ENCODE measurements at regions not wholly inside any gene's neighbourhood (a gene's known extent, or its start where the extent isn't known, plus 50 kb on each side); places are given as distances from the start of the nearest gene placed in this dataset.
A peak's percentile ranks its signal among the peaks of the same experiment; 100 is the strongest.

DNA sequence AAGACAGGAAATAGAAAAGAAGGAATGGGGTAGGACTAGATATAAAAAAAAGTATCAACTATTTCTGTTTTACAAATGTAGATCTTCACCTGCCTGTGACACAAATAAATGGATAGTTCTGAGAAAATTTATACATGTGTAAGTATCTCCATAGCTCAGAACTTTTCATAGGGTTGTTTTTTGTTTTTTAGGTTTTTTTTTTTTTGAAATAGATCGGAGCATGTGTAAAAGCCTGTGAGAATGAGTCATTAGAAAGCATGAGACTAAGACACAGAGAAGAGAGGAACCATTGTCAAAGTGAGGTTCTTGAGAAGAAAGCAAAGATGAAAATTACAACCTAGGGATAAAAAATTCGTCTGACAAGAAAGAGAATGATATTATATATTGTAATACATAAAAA, 481.6 kb downstream of the PABPC4L start:
- H3K27me3 ChIP-seq (ENCODE audit: control insufficient read depth, insufficient read depth, low read length) = no peaks in the 10 kb centered on the region
- DNase-seq (ENCODE audit: low read depth in 4 of 6, low spot score in 6 of 6) = no peak
- no peaks in the 10 kb centered on the region for H3K36me3 ChIP-seq (ENCODE audit: control insufficient read depth, insufficient read depth, low read length)
- no peaks in the 10 kb centered on the region for H3K9me3 ChIP-seq (ENCODE audit: control insufficient read depth, insufficient read depth, low read length)
- no peak overlapping the region for H3K27ac ChIP-seq (ENCODE audit: low read depth, low read length)
- no peak overlapping the region for H3K4me3 ChIP-seq (ENCODE audit: low read depth, low read length)
- no CpG with 5 or more reads among the region's 2 CpGs for WGBS (ENCODE audit: insufficient coverage)
- no peaks in the 10 kb centered on the region for H3K4me1 ChIP-seq (ENCODE audit: control insufficient read depth, insufficient read depth, low read length)

DNA sequence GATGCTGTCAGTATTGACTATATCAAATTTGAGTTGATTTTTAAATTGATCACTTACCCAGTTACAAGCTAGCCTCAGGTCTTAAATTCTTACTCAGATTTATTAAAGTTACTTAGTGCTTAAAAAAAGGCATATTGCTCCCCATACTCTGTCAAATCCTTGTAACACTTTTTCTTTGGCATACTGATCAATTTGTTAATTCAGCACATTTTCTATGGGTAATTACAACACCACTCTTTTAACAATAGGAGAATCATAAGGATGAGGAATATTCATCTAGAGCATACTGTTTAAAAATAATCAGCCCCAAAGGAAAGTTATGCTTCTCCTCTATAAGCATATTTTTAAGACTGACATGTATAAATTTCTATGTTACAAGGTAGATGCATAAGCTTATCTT, 482.5 kb downstream of the PABPC4L start:
- Histone ChIP-seq H3K4me1 (ENCODE audit: control insufficient read depth, insufficient read depth, low read length) (no peaks in the 10 kb centered on the region), H3K36me3 (ENCODE audit: control insufficient read depth, insufficient read depth, low read length) (no peaks in the 10 kb centered on the region)
- no peak for DNase-seq (ENCODE audit: low read depth in 4 of 6, low spot score in 6 of 6)

DNA sequence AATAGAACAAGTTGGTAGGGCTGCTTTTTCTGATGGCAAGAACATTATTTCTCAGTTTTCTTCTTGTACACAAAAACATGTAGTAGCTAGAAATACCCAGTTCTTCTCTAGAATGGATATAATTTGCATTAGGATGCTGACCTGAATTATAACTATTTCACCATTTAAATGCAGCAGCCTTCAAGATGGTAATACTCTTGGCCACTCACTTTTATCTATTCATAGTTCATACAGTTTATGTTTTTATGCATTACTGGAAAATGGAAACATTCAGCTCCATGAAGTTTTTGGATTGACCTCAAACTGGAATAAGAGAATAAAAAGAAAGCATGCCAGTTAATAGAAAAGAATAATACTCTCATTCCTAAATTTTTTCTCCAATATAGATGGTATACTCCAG, 487.4 kb downstream of the PABPC4L start:
- H3K9me3 ChIP-seq (ENCODE audit: control insufficient read depth, insufficient read depth, low read length) = peaks cover 2% of the 10 kb centered on the region
- H3K4me3 ChIP-seq (ENCODE audit: low read depth, low read length) = no peak overlapping the region
- H3K27ac ChIP-seq (ENCODE audit: low read depth, low read length) = no peak overlapping the region
- H3K36me3 ChIP-seq (ENCODE audit: control insufficient read depth, insufficient read depth, low read length) = no peaks in the 10 kb centered on the region
- DNase-seq (ENCODE audit: low read depth in 4 of 6, low spot score in 6 of 6) = peak in 1 of 6 donors; percentile 1
- H3K27me3 ChIP-seq (ENCODE audit: control insufficient read depth, insufficient read depth, low read length) = no peaks in the 10 kb centered on the region
- no peaks in the 10 kb centered on the region for H3K4me1 ChIP-seq (ENCODE audit: control insufficient read depth, insufficient read depth, low read length)

More for the DNA sequence above, 482.5 kb downstream of the PABPC4L start:
- H3K9me3 ChIP-seq (ENCODE audit: control insufficient read depth, insufficient read depth, low read length) = no peaks in the 10 kb centered on the region
- no peak overlapping the region for H3K27ac ChIP-seq (ENCODE audit: low read depth, low read length)
- H3K27me3 ChIP-seq (ENCODE audit: control insufficient read depth, insufficient read depth, low read length) = no peaks in the 10 kb centered on the region
- H3K4me3 ChIP-seq (ENCODE audit: low read depth, low read length) = no peak overlapping the region

DNA sequence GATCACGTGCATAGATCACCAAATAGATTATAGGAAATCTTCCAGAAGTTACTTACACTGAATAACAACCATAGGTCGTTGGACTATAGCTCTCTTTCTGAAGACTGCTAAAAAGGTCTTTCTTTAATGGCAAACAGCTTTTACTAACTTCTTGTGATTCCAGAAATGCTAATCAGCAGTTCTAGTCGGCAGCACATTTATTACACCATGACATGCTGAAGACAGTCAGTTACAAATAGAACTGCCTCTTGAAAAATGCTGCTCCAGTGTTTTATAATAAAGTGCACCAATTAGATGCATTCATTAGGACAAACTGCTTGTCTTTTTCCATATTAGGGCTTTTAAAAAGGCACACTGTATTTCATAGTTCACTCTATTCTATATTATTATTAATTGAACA, 488.2 kb downstream of the PABPC4L start:
- H3K27ac ChIP-seq (ENCODE audit: low read depth, low read length) = no peak overlapping the region
- peaks cover 2% of the 10 kb centered on the region for H3K9me3 ChIP-seq (ENCODE audit: control insufficient read depth, insufficient read depth, low read length)
- H3K4me3 ChIP-seq (ENCODE audit: low read depth, low read length) = no peak overlapping the region
- peak in 3 of 6 donors; percentile 9 to 37 (median 32) for DNase-seq (ENCODE audit: low read depth in 4 of 6, low spot score in 6 of 6)
- H3K27me3 ChIP-seq (ENCODE audit: control insufficient read depth, insufficient read depth, low read length) = no peaks in the 10 kb centered on the region
- no peaks in the 10 kb centered on the region for H3K4me1 ChIP-seq (ENCODE audit: control insufficient read depth, insufficient read depth, low read length)
- no peaks in the 10 kb centered on the region for H3K36me3 ChIP-seq (ENCODE audit: control insufficient read depth, insufficient read depth, low read length)
- WGBS (ENCODE audit: insufficient coverage) = 60% methylated on average over 1 of the region's 3 CpGs

DNA sequence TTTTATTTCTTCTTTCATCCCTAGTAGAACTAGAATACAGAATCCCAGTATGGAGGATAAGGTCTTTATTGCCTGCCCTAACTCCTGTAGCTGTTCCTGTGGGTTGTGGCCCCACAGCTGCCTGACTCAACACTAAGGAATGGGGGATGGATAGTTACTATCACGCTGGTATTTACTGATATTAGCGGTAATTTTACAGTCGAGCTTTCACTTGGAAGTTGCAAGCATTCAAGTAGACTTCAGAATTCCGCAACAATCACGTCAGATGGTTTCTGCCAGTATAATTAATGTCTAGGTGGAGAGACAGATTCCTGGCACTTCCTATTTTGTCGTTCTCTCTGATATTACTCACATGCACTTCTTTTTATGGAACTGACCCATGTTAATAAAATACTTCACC, 489.8 kb downstream of the PABPC4L start:
- no peak for DNase-seq (ENCODE audit: low read depth in 4 of 6, low spot score in 6 of 6)

DNA sequence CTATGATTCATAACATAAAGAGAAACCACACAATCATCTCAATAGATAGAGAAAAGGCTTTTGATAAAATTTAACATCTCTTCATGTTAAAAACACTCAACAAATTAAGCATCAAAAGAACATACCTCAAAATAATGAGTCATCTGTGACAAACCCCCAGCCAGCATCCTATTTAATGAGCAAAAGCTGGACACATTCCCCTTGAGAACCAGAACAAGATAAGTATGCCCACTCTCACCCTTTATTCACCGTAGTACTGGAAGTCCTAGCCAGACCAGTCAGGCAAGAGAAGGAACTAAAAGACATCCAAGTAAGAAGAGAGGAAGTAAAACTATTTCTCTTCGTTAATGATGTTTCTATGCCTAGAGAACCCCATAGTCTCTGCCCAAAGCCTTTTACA, 507.2 kb downstream of the PABPC4L start:
- no peak for DNase-seq (ENCODE audit: low read depth in 4 of 6, low spot score in 6 of 6)
- no peaks in the 10 kb centered on the region for H3K27me3 ChIP-seq (ENCODE audit: control insufficient read depth, insufficient read depth, low read length)
- H3K4me3 ChIP-seq (ENCODE audit: low read depth, low read length) = no peak overlapping the region
- no peak overlapping the region for H3K27ac ChIP-seq (ENCODE audit: low read depth, low read length)
- WGBS (ENCODE audit: insufficient coverage) = no CpG with 5 or more reads among the region's 2 CpGs
- no peaks in the 10 kb centered on the region for H3K36me3 ChIP-seq (ENCODE audit: control insufficient read depth, insufficient read depth, low read length)
- H3K9me3 ChIP-seq (ENCODE audit: control insufficient read depth, insufficient read depth, low read length) = no peaks in the 10 kb centered on the region
- H3K4me1 ChIP-seq (ENCODE audit: control insufficient read depth, insufficient read depth, low read length) = no peaks in the 10 kb centered on the region

More for the DNA sequence above, 489.8 kb downstream of the PABPC4L start:
- Histone ChIP-seq H3K9me3 (ENCODE audit: control insufficient read depth, insufficient read depth, low read length) (peaks cover 4% of the 10 kb centered on the region), H3K4me1 (ENCODE audit: control insufficient read depth, insufficient read depth, low read length) (no peaks in the 10 kb centered on the region), H3K4me3 (ENCODE audit: low read depth, low read length) (no peak overlapping the region), H3K27me3 (ENCODE audit: control insufficient read depth, insufficient read depth, low read length) (no peaks in the 10 kb centered on the region), H3K27ac (ENCODE audit: low read depth, low read length) (no peak overlapping the region), H3K36me3 (ENCODE audit: control insufficient read depth, insufficient read depth, low read length) (no peaks in the 10 kb centered on the region)
- no CpG with 5 or more reads among the region's 6 CpGs for WGBS (ENCODE audit: insufficient coverage)

DNA sequence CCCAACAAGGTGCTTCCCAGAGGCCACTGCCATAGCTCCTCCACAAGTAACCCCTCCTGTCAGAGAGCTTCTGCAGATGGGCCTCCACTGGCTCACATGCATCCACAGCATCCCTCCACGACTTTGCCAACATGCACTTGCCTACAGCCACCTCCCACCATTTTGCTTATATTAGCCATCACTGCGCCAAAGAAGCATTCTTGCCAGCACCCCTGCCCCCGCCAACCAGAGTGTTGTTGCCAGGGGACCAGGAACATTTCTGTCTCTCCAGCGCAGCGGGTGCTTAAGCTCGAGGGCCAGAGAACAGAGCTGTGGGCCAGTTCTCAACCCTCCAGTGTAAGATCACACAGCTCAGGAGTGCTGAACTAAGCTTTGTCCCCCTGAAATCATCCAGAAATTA, 517.6 kb downstream of the PABPC4L start:
- H3K27me3 ChIP-seq (ENCODE audit: control insufficient read depth, insufficient read depth, low read length) = no peaks in the 10 kb centered on the region
- DNase-seq (ENCODE audit: low read depth in 4 of 6, low spot score in 6 of 6) = no peak
- H3K4me3 ChIP-seq (ENCODE audit: low read depth, low read length) = no peak overlapping the region
- 90% methylated on average over 6 of the region's 6 CpGs for WGBS (ENCODE audit: insufficient coverage)
- H3K36me3 ChIP-seq (ENCODE audit: control insufficient read depth, insufficient read depth, low read length) = no peaks in the 10 kb centered on the region
- no peaks in the 10 kb centered on the region for H3K9me3 ChIP-seq (ENCODE audit: control insufficient read depth, insufficient read depth, low read length)
- no peak overlapping the region for H3K27ac ChIP-seq (ENCODE audit: low read depth, low read length)
- H3K4me1 ChIP-seq (ENCODE audit: control insufficient read depth, insufficient read depth, low read length) = no peaks in the 10 kb centered on the region

DNA sequence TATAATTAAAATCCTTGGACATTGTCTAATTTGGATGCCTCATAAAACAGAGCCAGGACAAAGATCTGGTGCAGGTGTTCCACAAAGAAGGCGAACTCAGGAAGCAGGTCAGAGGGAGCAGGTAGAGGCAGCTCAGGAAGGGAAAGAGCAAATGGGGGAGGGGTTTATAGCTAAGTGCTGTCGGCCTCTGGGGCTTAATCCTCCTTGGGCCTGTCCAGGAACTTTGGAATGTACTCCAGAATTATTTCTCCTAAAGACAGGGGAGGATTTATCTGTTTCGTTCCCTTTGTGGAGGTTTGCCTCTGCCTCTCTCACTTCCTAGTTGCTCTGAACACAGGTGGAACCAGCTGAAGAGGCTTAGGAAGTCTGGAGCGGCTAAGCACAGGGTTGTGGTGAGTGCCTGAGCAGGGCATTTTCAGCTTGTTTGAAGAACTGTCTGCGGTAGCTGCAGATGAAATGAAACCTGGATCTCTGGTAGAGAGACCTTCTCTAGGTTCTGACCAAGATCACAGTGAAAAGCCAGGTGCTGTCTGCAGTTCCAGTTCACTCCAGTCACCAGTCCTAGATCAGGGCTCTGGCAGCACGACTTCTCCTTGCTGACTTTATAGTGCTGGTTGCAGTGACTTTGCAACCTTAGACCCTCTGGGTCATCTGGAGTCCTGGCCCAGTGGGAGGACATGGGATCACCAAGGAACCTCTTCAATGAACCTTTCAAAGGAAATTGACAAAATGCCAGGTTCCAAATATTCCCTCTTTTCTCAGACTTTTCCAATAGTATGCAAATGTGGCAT, 519.2 kb downstream of the PCDH10 start:
- Histone ChIP-seq H3K4me1 (ENCODE audit: control insufficient read depth, insufficient read depth, low read length) (no peaks in the 10 kb centered on the region), H3K9me3 (ENCODE audit: control insufficient read depth, insufficient read depth, low read length) (no peaks in the 10 kb centered on the region), H3K36me3 (ENCODE audit: control insufficient read depth, insufficient read depth, low read length) (no peaks in the 10 kb centered on the region), H3K27ac (ENCODE audit: low read depth, low read length) (no peak overlapping the region), H3K27me3 (ENCODE audit: control insufficient read depth, insufficient read depth, low read length) (no peaks in the 10 kb centered on the region), H3K4me3 (ENCODE audit: low read depth, low read length) (no peak overlapping the region)
- no peak for DNase-seq (ENCODE audit: low read depth in 4 of 6, low spot score in 6 of 6)
- 86% methylated on average over 5 of the region's 6 CpGs for WGBS (ENCODE audit: insufficient coverage)

DNA sequence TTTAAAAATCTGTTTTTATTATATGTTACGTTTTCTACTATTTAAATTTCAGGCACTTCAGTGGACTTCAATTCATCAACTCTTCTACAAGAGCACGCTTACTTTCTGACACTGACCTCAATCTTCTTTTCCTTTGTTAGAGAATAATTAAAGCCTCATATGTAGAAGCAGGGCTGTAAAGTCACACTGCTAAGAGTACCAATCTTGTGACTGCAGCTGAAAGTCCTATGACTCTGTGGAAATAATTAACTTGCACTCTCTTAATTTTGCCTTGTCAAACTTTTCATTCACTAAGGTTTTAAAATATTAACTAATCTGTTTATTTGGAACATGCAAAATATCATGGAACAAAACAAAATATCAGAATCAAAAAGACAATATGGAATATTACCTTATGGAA, 498.1 kb downstream of the PCDH10 start:
- no CpG with 5 or more reads among the region's 2 CpGs for WGBS (ENCODE audit: insufficient coverage)

DNA sequence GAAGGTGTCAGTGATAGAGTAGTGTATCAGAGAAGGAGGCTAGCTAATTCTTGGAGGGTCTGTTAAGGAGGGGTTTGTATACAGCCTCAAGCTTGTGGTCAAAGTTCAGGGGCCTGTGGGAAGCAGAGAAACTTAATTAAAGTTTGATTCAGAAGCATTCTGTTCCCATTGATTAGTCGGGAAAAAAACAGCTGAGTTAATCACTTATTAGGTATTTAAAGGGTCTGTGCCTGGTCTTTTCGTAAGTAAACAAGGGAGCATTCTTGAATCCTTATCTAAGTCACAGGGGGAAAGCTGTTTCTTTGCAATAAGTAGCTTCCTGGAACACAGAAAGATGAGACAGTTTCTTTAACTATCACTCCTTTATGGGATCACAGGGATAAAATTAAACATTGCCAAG, 492.1 kb downstream of the PCDH10 start:
- Histone ChIP-seq H3K27me3 (ENCODE audit: control insufficient read depth, insufficient read depth, low read length) (no peaks in the 10 kb centered on the region), H3K27ac (ENCODE audit: low read depth, low read length) (no peak overlapping the region), H3K4me3 (ENCODE audit: low read depth, low read length) (no peak overlapping the region), H3K9me3 (ENCODE audit: control insufficient read depth, insufficient read depth, low read length) (no peaks in the 10 kb centered on the region), H3K4me1 (ENCODE audit: control insufficient read depth, insufficient read depth, low read length) (no peaks in the 10 kb centered on the region), H3K36me3 (ENCODE audit: control insufficient read depth, insufficient read depth, low read length) (no peaks in the 10 kb centered on the region)
- DNase-seq (ENCODE audit: low read depth in 4 of 6, low spot score in 6 of 6) = peak in 1 of 6 donors; percentile 13
- 0% methylated on average over 1 of the region's 2 CpGs for whole genome bisulfite sequencing (ENCODE audit: insufficient coverage)

More for the DNA sequence above, 498.1 kb downstream of the PCDH10 start:
- H3K27ac ChIP-seq (ENCODE audit: low read depth, low read length) = no peak overlapping the region
- no peaks in the 10 kb centered on the region for H3K36me3 ChIP-seq (ENCODE audit: control insufficient read depth, insufficient read depth, low read length)
- no peaks in the 10 kb centered on the region for H3K9me3 ChIP-seq (ENCODE audit: control insufficient read depth, insufficient read depth, low read length)
- H3K4me1 ChIP-seq (ENCODE audit: control insufficient read depth, insufficient read depth, low read length) = no peaks in the 10 kb centered on the region
- no peak for DNase-seq (ENCODE audit: low read depth in 4 of 6, low spot score in 6 of 6)
- H3K4me3 ChIP-seq (ENCODE audit: low read depth, low read length) = no peak overlapping the region
- H3K27me3 ChIP-seq (ENCODE audit: control insufficient read depth, insufficient read depth, low read length) = no peaks in the 10 kb centered on the region
